ENCODE measurements at regions not wholly inside any gene's neighbourhood (a gene's known extent, or its start where the extent isn't known, plus 50 kb on each side); places are given as distances from the start of the nearest gene placed in this dataset.

GRCh38 chr7:132034748-132035416, 478.5 kb upstream of the PODXL start:
- TF ChIP-seq POLR2A (IDR thresholded peaks at IDR 0.05), result no peak
- no peak for TF ChIP-seq POLR2AphosphoS5 (IDR thresholded peaks at IDR 0.05)
- no peak for TF ChIP-seq CTCF (IDR thresholded peaks at IDR 0.05)
- no peak for TF ChIP-seq EP300 (IDR thresholded peaks at IDR 0.05)

All from gastroesophageal sphincter (tissue), 3 donors.